ENCODE measurements at regions not wholly inside any gene's neighbourhood (a gene's known extent, or its start where the extent isn't known, plus 50 kb on each side); places are given as distances from the start of the nearest gene placed in this dataset.

DNA sequence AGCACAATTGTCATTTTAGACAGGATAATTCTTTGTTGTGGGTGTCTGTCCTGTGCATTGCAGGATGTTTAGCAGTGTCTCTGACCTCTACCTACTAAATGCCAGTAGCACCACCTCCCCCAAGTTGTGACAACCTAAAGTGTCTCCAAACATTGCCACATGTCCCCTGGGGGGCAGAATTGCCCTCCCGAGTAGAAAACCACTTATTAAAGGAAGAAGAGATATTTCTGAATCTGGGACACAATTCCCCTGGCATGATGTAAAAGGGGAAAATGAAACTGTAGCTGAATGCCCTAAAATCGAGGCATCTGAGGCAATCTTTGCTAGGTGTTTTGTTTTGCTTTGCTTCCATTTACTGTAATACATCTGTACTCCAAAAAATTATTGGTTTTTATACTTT is 116.8 kb upstream of the NAP1L1 start:
- Histone ChIP-seq H3K4me2 (no peak overlapping the region), H3K36me3 (replicated peaks in 1 of 2; ENCODE audit: control insufficient read depth in 1 of 2, insufficient read depth in 2 of 2, low read length in 1 of 2) (no peaks in the 10 kb centered on the region), H3K27me3 (ENCODE audit: insufficient read depth) (no peaks in the 10 kb centered on the region), H3K79me2 (ENCODE audit: insufficient read depth) (no peaks in the 10 kb centered on the region), H4K20me1 (ENCODE audit: insufficient read depth) (no peaks in the 10 kb centered on the region), H3K9ac (no peak overlapping the region), H3K4me1 (ENCODE audit: control insufficient read depth in 1 of 2, insufficient read depth in 2 of 2, low read depth in 1 of 2, low read length in 1 of 2) (no peaks in the 10 kb centered on the region), H3K4me3 (ENCODE audit: low read depth in 2 of 2, low read length in 1 of 2) (no peak overlapping the region), H3K9me3 (peaks cover 17% of the 10 kb centered on the region; the same call in 1 of the 2 replicates), H3K27ac (ENCODE audit: low read depth in 2 of 2, low read length in 1 of 2) (no peak overlapping the region), H3K9me2 (no peaks in the 10 kb centered on the region), H2AFZ (ENCODE audit: low read depth) (no peak overlapping the region; the same call in 1 of the 2 replicates), H3F3A (replicated peaks; ENCODE audit: insufficient read depth) (no peaks in the 10 kb centered on the region)
- no peak for DNase-seq
- TF ChIP-seq PBX3 (IDR thresholded peaks at IDR 0.05) (no peak), SMC3 (IDR thresholded peaks at IDR 0.05; ENCODE audit: low read depth, low read length) (no peak), POLR2AphosphoS5 (IDR thresholded peaks at IDR 0.05; ENCODE audit: low read depth, low read length) (no peak), TAF1 (IDR thresholded peaks at IDR 0.05; ENCODE audit: borderline replicate concordance, low read depth, low read length) (no peak)
- ChIA-PET POLR2A (no interaction called here), CTCF (interaction anchor here (0.7 to 1.2 kb wide), 2 partner anchors 47 to 83 kb away, joined by 3 read pairs; no protein-coding TSS in a partner anchor)
- 4% methylated on average over 2 of the region's 2 CpGs for WGBS (ENCODE audit: low lambda C conversion rate)

- H3K4me2 ChIP-seq, result no peak overlapping the region
- H3K79me2 ChIP-seq (ENCODE audit: insufficient read depth), result no peaks in the 10 kb centered on the region
- no peaks in the 10 kb centered on the region for H4K20me1 ChIP-seq (ENCODE audit: insufficient read depth)
- no peak overlapping the region for H3K9ac ChIP-seq
- WGBS (ENCODE audit: low lambda C conversion rate), result 56% methylated on average over 2 of the region's 2 CpGs
- no peak overlapping the region for H3K27ac ChIP-seq (ENCODE audit: low read depth in 2 of 2, low read length in 1 of 2)
- ChIA-PET POLR2A (no interaction called here), CTCF (interaction anchor here (0.6 to 1.2 kb wide), 2 partner anchors 84 to 148 kb away, joined by 3 read pairs; no protein-coding TSS in a partner anchor)
- TF ChIP-seq, protein P1, sequence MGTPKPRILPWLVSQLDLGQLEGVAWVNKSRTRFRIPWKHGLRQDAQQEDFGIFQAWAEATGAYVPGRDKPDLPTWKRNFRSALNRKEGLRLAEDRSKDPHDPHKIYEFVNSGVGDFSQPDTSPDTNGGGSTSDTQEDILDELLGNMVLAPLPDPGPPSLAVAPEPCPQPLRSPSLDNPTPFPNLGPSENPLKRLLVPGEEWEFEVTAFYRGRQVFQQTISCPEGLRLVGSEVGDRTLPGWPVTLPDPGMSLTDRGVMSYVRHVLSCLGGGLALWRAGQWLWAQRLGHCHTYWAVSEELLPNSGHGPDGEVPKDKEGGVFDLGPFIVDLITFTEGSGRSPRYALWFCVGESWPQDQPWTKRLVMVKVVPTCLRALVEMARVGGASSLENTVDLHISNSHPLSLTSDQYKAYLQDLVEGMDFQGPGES (IDR thresholded peaks at IDR 0.05; ENCODE audit: low read depth, low read length), result no peak
- TF ChIP-seq NFIC (IDR thresholded peaks at IDR 0.05; ENCODE audit: borderline replicate concordance) (peak; percentile 31; the same call in 1 of the 2 replicates), TCF12 (IDR thresholded peaks at IDR 0.05) (peak; percentile 49), CHD2 (IDR thresholded peaks at IDR 0.05; ENCODE audit: low read length, partially characterized antibody) (no peak), RCOR1 (IDR thresholded peaks at IDR 0.05; ENCODE audit: low read length) (no peak), EZH2phosphoT487 (IDR thresholded peaks at IDR 0.05; ENCODE audit: borderline replicate concordance, low read depth) (no peak), FOSL2 (IDR thresholded peaks at IDR 0.05; ENCODE audit: borderline replicate concordance, low read depth) (no peak), TAF1 (IDR thresholded peaks at IDR 0.05; ENCODE audit: borderline replicate concordance, low read depth, low read length) (no peak), JUND (IDR thresholded peaks at IDR 0.05) (no peak), PBX3 (IDR thresholded peaks at IDR 0.05) (no peak), SMC3 (IDR thresholded peaks at IDR 0.05; ENCODE audit: low read depth, low read length) (no peak), SIN3A (IDR thresholded peaks at IDR 0.05; ENCODE audit: borderline replicate concordance, low read depth, low read length) (no peak), GATA2 (CRISPR knock-in tag; IDR thresholded peaks at IDR 0.05) (no peak)
- no peak for DNase-seq
- H3K4me3 ChIP-seq (ENCODE audit: low read depth in 2 of 2, low read length in 1 of 2), result no peak overlapping the region
- H3K9me3 ChIP-seq, result peaks cover 17% of the 10 kb centered on the region; the same call in 1 of the 2 replicates
- no peaks in the 10 kb centered on the region for H3K4me1 ChIP-seq (ENCODE audit: control insufficient read depth in 1 of 2, insufficient read depth in 2 of 2, low read depth in 1 of 2, low read length in 1 of 2)
- H3K36me3 ChIP-seq (replicated peaks in 1 of 2; ENCODE audit: control insufficient read depth in 1 of 2, insufficient read depth in 2 of 2, low read length in 1 of 2), result no peaks in the 10 kb centered on the region
- no peak overlapping the region for H2AFZ ChIP-seq (ENCODE audit: low read depth)
- no peaks in the 10 kb centered on the region for H3K9me2 ChIP-seq
- no peaks in the 10 kb centered on the region for H3F3A ChIP-seq (replicated peaks; ENCODE audit: insufficient read depth)
- no peaks in the 10 kb centered on the region for H3K27me3 ChIP-seq (ENCODE audit: insufficient read depth)
Observed at GRCh38 chr12:76199808-76200207, 115.3 kb upstream of the NAP1L1 start.
